COR-L47 (cell line): ENCODE measurements at regions not wholly inside any gene's neighbourhood (a gene's known extent, or its start where the extent isn't known, plus 50 kb on each side); places are given as distances from the start of the nearest gene placed in this dataset.

Experiments
- DNase-seq: peaks from one replicate; lab custom pipeline; 2025; lab: John Stamatoyannopoulos, UW

DNA sequence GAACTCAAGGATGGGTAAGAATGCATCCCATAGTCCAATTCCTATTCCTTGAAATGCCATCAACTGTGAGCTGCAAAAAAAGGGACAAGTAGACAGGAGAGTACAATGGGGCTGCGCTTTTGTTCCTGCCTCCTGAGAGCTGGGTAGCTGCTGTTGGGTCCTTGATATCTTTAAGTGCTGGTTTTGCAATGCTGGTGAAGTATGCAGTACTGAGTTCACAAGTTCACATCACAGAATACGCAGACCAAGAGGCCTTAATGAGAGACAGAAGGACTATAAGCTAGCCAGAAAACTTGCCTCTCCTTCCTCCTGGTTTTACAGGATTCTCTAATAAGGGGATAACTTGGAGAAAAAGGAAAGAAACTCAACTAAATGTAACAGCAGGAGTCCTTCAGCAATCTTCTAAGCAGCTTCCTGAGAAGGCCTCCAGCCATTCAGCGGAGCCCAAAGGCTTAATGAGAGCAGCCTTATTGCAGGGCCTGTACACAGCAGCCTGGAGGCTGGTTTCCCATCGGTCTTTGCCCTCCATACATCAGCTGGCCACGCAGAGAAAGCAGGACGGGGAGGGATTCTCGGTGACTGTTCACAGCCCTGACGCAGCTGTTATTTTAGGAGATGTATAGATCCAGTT is 293.1 kb downstream of the CDCA7 start:
- DNase-seq: no peak

DNA sequence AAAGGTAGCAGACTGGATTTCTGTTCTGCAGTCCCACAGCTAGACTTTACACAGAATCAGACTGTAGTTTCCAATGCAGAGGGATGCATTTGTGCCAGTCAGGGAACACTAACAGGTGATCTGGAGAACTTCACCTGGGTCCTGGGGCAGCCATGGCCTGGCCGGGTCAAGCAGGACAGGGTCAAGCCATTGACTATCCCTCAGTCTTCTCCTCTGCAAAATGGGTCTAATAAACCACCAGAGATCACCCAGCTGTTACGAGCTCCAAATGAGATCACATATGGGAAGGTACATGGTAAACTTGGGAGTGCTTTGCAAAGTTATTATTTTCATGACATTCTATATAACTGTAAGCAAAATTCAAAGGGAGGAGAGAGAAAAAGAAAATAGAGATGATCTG is 294.1 kb downstream of the CDCA7 start:
- no peak for DNase-seq

DNA sequence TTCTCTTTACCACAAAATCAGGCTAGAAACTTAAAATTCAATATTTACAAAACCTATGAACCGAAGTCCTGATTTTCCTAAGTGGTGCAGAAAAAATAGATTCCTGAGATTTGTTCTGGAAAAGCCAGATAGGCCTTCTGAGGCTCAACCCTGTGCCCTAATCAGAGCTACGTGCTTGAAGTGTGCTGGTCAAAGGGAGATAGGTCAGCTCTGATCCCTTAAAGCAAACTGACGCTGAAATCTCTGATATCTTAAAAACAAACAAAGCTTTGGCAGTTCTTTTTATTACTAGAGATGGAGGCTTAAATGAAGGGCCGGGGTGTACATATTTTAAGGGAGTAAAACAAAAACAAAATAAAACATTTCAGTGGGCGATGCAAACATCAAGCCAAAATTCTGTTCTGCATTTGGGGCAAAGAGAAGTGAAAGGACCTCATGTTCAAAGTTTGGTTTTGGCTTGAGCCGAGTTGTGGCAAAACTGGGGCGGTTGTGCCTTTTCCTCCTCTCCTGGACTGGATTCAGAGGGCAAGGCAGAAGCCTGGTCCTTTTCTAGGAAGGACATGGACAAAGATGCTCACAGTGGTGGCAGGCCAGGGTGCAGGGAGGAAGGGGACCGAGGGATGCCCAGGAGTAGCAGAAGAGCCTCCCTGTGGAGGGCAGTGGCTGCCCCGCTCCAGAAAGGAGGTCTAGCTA is 295.0 kb downstream of the CDCA7 start:
- DNase-seq: no peak

DNA sequence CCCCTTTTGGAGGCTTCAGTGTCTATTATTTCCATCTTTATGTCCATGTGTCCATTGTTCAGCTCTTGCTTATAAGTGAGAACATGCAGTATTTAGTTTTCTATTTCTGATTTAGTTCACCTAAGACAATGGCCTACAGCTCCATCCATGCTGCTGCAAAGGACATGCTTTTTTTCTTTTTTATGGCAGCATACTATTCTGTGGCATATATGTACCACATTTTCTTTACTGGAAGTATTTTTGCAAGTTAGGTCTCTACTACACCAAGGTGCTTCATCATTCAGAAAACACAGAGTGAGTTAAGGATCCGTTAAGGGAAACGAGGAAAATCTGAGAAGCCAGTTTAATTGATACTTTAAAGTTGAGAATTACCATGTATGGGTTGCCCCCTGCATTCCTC is 297.2 kb downstream of the CDCA7 start:
- no peak for DNase-seq

DNA sequence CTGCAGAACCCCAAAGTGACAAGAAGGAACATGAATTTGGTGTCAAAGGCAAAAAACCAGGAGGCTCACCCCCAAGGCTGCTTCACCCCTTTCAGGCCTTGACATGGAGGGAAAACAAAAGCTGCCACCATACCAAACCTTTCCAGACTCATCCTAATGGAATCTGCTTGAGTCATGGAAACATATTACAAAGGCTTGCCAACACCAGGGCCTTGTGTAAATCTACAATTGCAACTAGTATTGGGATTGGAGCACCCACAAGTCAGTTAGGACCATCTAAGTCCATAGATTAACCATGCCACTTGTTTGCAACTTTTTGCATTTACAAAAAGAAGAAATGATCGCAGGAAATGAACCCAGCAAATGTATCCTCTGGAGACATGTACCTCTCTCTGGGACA is 297.6 kb downstream of the CDCA7 start:
- no peak for DNase-seq

DNA sequence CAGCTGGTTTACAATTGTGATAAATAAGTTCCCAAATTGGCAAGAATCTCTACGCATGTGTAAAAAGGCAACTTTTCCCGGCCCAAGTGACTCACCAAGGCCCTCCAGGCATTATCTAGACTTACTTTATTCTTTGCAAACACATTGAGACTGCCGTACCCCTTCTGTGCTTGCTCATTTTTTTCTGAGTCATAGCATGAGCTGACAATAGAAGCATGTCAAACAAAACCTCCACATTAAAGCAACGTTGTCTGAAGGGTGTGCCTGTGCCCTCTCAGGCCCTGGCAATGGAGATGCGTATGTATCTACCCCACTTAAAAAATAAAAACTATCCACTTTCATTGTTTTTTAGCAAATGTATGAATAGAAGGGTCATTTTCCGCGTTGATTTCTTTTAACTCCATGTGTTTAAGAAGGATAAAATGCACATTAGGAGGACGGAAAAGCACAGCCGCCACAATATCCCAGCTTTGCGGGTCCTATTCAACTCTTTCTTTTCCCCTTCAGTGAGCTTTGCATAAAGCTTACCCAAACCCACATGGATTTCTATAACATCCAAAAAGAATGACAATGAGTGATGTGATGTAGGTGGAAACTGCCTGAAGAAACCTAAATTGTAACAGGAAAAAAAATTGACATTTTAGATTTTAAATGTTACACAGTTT is 298.2 kb downstream of the CDCA7 start:
- no peak for DNase-seq

DNA sequence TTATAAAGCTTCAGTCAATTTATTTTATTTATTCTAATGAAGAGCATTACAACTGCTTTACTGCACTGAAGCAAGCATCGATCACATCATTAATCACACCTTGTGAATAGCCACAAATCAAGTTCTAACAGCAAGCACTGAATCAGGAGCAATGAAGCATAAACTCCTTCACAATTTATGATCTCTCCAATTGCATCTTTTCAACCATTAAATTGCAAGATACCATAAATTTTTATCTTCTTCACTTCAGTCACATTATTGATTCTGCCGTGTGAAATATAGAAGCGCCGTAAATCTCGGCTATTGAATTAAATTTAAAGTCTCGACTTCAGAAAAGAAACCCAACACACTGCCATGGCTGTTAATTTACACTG is 298.7 kb downstream of the CDCA7 start:
- no peak for DNase-seq

DNA sequence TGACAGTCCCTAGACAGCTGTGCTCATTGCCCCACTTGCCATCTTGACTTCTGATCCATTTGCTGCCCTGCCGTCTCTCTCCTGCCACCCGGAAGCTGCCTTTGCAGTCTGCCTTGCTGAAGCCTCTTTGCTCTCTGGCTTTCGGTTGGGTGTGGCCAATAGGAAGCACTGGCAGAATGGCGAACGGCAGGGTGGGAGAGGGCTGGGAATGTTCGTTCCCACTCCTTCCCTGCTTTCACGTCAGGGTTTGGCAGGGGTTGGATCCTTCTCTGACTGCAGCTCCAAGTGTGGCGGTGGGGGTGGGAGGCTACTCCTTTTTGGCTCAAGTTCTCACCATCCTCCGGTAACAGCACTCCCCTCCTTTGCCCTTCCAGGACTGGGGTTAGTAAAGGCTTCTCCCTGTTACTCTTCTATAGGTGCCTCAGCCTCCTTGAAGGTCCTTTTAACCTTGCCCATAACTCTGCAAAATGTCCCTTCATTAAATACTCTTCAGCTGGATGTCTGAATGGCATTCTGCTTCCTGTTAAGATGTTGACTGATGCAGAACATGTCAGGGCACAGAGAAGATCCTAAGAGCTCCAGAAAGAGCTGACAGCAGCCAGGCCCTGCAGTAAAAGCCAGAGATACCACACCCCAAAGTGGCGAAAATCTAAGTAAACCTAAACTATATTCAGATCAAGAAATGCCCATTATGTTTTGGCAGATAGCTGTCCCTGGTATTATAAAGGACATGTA is 299.7 kb downstream of the CDCA7 start:
- DNase-seq: no peak

DNA sequence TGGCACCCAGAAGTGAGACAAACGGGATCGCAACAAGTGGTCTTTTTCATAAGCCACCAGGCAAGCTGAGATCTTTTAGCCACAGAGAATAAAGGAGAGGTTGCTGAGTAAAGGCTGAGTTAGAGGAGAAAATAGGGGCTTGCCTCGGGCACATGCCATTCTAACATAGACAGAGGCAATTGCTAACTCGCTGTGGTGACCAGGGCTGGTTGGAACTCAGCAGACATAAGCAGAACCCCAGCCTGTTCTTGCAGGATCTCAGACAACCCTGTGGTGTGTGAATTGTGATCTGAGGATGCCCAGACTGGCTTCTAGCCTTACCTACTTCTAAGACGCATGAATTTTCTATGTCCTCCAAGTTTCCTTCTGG is 300.2 kb downstream of the CDCA7 start:
- no peak for DNase-seq

DNA sequence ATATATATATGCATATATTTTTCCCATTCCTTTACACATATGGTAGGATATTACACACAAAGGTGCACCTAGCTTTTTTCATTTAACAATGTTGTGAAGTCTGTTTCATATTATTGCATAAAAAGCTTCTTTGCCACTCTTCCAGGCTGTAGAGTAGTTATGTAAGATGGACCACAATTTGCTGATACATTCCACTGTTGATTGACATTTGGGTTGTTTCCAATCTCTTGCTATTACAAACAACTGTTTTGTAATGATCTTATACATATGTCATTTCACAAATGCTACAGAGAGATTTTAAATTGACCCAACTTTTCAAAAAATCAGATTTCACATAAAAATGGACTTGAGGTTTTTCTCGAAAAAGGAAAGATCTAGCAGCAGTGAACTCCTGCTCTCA is 301.4 kb downstream of the CDCA7 start:
- no peak for DNase-seq

DNA sequence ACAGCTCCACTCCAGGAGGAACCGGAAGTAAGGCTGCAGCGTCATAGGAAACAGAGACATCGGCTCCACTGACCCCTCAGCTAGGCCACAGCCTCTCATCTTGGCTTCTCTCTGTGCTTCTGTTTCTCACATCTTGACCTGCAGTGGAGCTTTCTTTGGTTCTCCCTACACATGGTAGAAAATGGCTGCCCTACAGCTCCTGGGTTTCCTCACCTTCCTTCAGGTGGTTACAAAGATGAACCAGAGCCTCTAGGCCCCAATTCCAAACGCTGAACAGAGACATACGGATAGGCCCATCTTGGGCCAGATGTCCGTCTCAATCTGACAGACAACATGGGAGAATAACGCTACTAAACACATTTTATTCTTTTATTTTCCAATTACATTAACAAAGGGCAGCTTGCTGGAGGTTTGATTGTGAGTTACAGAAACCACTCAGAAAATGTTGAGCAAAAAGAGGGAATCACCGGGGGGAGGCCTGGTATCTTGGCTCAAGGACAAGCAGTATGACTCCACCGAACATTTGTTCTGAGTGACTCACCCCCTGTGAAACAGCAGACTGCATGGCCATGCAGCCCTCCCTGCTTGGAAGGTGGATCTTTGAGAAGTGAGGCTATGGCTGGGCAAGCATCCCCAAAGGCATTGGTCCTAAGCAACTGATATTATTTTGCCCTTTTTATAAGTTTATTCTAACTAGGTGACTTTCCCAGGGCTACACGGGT is 303.5 kb downstream of the CDCA7 start:
- no peak for DNase-seq

DNA sequence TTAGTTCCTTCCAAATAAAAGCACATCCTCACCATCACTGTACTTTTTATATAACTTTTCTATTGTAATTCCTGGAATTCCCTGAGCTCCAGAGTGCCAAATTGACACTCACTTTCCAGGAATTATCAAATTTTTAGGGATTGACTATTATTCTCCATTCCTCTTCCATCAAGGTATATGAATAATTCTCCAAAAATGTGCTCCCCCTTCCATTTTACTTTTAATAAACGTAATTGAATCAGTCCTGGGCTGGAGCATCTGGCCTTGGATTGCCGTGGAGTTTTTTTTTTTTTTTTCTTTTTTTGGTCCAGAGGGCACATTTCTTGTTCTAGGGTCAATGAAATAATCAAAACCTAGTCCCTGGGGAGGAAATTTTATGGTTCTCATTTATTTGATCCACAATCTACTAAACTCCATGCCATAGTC is 304.3 kb downstream of the CDCA7 start:
- no peak for DNase-seq

DNA sequence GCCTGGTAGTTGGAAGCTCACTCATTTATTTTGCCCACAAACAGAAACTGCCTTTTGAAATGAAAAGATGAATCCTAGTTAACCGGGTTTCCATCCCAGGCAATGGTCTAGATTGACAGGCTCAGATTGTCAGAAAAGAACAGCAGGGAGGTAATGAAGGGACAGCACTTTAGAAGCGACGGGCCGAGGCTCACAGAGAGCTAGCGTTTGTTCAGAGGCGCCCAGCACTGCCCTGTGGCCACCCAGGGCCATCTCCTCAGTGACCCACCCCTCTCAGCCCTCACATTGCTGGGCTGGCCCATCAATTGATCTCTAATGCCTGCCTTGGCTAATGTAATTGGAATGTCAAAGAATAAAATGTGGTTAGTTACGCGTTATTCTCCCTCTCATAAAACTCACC is 304.8 kb downstream of the CDCA7 start:
- no peak for DNase-seq

DNA sequence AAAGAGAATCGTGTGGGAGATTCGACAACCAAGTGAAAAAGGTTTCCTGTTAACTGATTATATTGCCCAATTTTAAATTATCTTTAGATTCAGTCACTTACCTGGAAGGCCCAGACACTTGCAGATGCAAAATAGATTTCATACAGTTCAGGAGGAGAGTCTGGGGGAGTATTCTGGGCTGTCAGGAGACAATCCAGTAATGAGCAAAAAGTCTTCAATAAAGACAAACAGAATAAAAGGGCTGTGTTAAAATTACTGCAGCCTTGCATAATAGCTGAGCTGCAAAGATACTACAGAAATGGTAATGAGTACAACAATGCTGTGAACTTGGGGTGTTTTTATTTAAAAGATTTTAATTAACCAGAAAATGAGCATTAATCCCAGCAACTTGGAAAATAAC is 303.6 kb downstream of the SP3 start:
- DNase-seq: no peak

DNA sequence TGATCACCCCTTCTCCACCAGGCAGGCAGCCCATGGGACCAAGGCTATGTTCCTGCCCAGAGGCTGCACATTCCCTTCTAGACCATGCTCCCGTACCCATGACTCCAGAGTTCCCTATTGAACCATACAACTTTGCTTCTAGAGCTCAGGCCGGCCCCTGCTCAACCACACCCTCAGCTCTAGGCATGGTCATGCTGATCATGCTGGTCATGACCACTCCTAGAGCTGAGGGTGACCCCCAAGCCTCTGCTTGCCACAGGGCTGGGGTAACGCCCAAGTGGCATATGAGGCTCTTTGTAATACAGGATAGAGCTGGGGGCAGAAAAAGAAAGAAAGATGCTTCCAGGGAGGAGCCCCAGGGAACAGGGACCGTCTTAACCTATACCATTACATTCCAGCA is 301.8 kb downstream of the SP3 start:
- no peak for DNase-seq

DNA sequence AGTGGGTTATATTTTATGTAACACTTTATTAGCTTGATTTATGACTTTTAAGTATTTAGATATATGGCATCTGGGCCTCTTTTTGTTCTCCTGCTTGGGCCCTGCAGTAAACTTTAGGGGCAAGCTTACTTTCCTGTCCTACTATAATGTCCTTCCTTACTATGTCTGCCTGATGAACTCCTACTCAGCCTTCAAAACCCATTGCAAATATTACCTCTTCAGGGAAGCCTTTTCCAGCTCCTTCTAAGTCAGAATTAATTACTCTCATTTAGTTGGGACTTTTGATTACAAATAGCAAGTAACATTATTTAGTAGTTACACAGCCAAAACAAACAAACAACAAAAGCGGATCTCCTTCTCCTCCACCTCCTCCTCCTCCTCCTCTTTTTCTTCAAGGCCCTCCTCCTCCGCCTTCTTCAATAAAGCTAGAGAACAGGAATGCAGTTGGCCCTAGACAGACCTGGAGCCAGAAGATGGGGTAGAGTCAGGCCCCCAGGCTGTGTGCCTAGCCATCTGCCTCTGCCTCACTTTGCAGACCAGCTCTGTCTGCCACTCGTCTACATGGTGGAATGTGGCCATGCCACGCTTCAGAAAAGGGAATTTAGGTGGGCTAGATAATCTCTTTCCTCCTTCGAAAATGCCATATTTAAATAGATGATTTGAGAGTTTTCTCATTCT is 301.2 kb downstream of the SP3 start:
- no peak for DNase-seq

DNA sequence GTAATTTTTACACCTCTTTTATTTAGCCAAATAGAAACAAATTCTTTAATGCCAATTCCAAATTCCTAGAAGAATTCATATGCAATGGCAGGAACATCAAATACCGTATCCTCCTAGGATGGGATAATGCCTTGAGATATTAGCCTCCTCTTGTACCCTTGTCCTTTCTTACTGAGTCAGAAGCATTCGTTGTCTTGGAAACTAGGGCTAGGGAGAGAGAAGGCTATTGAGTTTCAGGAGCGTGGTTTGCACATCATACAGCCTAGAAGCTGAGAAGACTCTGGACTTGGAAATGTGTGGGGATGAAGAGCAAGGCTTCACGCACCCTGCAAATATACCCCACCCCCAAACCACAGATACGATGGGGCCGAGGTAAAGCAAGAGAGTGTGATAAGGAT is 300.7 kb downstream of the SP3 start:
- DNase-seq: no peak

DNA sequence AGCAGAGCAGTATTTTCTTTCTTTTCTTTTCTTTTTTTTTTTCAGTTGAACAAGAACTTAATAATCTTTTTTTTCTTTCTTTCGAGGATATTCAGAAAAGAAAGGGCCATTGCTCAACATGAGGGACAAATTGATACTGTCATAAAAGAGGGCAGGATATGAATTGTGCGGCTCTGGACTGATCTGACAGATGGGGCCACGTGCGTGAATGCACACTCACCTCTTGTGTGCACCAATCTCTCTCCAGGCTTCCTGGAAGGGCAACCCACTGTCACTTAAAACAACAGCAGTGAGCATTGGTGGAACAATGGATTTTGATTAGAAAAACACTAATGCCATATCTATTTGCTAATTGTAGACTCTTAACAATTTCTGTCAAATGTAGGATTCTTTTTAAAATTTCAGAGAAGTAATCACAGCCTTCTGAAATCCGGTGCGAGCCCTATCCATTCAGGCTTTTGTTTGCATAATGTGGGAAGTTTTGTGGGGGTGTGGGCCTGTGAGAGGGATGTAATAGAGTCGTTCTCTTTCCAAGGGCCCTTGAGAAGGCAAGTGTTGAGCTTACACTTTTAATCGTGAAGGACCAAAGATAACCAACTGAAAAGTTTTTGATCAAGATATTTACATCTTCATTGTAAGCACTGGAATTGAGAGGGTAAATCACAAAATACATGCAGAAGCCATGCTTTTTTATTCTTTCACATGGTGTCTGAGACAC is 298.8 kb downstream of the SP3 start:
- no peak for DNase-seq

DNA sequence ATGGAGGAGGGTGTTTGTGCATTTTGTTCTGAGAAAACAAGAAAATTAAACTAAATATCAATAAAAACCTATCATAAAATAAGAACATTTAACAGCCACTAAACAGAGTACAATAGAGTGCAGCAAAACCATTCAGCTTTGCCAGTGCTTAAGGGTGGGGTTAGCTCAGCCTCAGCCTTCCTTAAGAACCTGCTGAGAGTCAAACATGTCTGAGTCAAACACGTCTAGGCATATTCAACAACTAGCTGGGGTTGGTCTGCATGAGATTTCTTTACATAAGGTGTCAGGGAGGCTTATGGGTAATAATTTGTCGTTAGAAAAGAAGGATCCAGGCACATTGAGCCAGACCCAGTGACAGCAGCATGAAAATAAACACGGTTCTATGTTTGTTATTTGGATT is 298.2 kb downstream of the SP3 start:
- DNase-seq: no peak

DNA sequence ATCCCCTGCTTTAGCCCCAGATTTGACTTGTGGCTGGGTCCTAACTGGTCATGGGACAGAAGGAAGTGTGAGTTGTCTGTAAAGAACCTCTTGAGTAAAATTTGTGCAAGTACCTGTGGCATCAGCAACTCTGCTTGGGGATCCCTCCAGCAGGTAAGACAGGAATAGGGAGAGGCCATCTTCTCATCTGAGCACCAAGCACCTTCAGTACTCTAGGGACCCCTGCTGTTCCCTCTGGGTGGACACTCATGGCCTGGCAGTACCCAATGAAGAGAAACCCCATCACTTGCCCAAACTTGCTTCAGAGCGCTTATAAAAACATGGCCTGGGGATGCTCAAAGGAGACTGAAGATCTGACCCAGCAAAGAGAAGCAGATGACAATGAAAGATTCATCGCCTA is 297.8 kb downstream of the SP3 start:
- DNase-seq: no peak

DNA sequence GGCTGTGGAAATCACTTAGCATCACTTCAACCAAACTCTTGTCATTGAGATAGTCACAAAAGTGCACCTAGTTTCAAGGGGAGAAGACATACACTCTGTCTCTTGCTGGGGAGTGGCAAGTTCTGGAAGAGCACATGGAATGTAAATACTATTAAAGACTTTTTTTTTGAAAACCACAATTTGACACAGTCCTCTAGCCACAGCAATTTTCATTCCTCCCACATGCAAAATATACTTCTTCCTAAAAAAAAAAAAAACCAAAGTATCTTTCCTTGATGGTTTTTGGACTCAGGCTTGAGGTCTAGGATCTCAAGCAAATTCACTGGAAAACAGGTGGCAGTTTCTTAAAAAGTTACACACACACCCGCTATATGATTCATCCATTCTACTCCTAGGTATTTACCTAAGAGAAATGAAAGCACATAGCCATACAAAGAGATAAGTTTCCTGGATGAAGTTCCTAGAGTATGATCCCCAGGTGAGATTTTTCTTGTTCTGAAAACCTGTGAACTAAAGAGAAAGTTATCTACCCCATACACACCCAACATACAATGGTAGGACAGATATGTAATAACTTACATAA is 295.8 kb downstream of the SP3 start:
- DNase-seq: no peak
